HEK293T (cell line): ENCODE measurements at regions not wholly inside any gene's neighbourhood (a gene's known extent, or its start where the extent isn't known, plus 50 kb on each side); places are given as distances from the start of the nearest gene placed in this dataset.

Experiments
- FOXK2 ChIP-seq: fragments of 450-650 bp; IDR thresholded peaks from 2 replicates; pipeline ENCODE4 v1.6.1; 2016; ENCODE audit warnings: mild to moderate bottlenecking
- FOXM1 ChIP-seq: fragments of 450-650 bp; IDR thresholded peaks from 2 replicates; pipeline ENCODE4 v1.6.1; 2017; ENCODE audit warnings: mild to moderate bottlenecking, borderline replicate concordance
- NFRKB ChIP-seq: fragments of 450-650 bp; IDR thresholded peaks from 2 replicates; pipeline ENCODE4 v1.6.1; 2016; ENCODE audit warnings: mild to moderate bottlenecking, moderate library complexity

DNA sequence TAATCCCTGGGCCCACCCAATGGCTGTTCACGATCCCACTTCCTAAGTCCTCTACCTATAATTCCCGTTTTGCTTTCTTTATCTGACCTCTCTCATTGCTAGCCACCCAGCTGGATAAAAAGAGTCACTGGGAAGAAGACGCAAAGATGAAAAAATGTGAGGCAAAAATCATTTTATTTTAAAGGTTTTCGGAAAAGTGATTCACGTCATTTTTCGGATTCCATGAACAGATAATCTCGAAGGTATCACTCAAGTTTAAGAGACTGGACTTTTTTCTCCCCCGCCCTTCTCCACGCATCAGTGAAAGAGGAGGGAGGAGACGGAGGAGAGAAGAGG lies 266.6 kb downstream of the CGGBP1 start:
- TF ChIP-seq FOXK2: no peak
- no peak for TF ChIP-seq FOXM1
- no peak for TF ChIP-seq NFRKB
